ENCODE measurements at regions not wholly inside any gene's neighbourhood (a gene's known extent, or its start where the extent isn't known, plus 50 kb on each side); places are given as distances from the start of the nearest gene placed in this dataset.

- TF ChIP-seq, protein P1, sequence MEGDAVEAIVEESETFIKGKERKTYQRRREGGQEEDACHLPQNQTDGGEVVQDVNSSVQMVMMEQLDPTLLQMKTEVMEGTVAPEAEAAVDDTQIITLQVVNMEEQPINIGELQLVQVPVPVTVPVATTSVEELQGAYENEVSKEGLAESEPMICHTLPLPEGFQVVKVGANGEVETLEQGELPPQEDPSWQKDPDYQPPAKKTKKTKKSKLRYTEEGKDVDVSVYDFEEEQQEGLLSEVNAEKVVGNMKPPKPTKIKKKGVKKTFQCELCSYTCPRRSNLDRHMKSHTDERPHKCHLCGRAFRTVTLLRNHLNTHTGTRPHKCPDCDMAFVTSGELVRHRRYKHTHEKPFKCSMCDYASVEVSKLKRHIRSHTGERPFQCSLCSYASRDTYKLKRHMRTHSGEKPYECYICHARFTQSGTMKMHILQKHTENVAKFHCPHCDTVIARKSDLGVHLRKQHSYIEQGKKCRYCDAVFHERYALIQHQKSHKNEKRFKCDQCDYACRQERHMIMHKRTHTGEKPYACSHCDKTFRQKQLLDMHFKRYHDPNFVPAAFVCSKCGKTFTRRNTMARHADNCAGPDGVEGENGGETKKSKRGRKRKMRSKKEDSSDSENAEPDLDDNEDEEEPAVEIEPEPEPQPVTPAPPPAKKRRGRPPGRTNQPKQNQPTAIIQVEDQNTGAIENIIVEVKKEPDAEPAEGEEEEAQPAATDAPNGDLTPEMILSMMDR (IDR thresholded peaks at IDR 0.05; ENCODE audit: extremely low read depth, insufficient read depth, missing control alignments): no peak
- in situ Hi-C loops (cut with MboI; ENCODE audit: low pct_unique_long_range_greater_than_20kb, low sequenced_read_pairs, unreplicated experiment): no loop called here
- no peak for DNase-seq (ENCODE audit: low spot score)
These were observed 713.4 kb downstream of the EFNA5 start for GRCh38 chr5:106957336-106957735.

GRCh38 chr5:106956886-106957285, 713.9 kb downstream of the EFNA5 start:
- in situ Hi-C loops (cut with MboI; ENCODE audit: low pct_unique_long_range_greater_than_20kb, low sequenced_read_pairs, unreplicated experiment): no loop called here
- no peak for DNase-seq (ENCODE audit: low spot score)
- TF ChIP-seq, protein P1 (IDR thresholded peaks at IDR 0.05; ENCODE audit: extremely low read depth, insufficient read depth, missing control alignments): no peak

- DNase-seq (ENCODE audit: low spot score): no peak
- TF ChIP-seq, protein P1 (IDR thresholded peaks at IDR 0.05; ENCODE audit: extremely low read depth, insufficient read depth, missing control alignments): no peak
- in situ Hi-C loops (cut with MboI; ENCODE audit: low pct_unique_long_range_greater_than_20kb, low sequenced_read_pairs, unreplicated experiment): no loop called here
These were observed 714.5 kb downstream of the EFNA5 start for GRCh38 chr5:106956187-106956586.

DNA sequence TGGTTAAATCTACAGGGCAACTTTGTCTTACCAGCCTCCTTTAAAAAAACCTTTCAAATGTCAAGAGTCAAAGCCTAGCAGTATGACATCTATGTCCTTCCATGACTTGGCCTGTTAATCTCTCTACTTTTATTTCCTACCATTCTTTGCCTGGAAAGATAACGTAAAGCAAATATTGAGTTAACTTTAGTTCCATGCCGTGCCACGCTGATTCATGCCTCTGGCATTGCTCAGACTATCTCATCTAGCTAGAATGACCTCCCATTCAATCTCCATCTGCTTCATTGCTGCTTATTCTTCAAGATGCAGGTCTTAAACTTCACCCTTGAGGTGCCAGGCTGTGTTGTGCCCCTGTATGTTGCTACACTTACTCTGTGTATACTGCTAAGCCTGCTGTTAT, 729.8 kb downstream of the EFNA5 start:
- TF ChIP-seq, protein P1 (IDR thresholded peaks at IDR 0.05; ENCODE audit: extremely low read depth, insufficient read depth, missing control alignments): no peak
- no peak for DNase-seq (ENCODE audit: low spot score)
- in situ Hi-C loops (cut with MboI; ENCODE audit: low pct_unique_long_range_greater_than_20kb, low sequenced_read_pairs, unreplicated experiment): no loop called here

DNA sequence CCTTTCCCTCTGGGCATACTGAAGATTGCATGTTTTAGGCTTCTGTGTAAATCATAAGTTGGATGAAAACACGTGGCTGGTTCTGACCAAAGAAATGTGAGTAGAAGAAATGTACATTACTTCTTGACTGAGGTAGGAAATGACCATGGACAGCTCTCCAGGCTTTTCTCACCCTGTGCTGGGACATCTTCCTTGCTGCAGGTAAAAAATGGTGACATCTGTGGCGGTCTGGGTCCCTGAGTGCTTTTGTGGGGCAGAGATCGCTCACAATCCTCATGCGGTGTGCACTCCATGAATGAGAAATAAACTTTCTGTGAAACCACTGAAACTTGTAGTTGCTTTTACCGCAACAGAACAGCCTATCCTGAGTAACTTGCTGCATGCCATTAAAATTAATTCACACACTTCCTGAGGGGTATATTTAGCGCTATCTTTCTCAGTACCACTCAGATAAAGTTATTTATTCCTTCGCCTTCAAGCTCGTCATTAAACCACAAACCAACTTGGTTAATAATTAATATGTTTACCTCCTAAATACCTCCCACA, 730.4 kb downstream of the EFNA5 start:
- DNase-seq (ENCODE audit: low spot score): no peak
- in situ Hi-C loops (cut with MboI; ENCODE audit: low pct_unique_long_range_greater_than_20kb, low sequenced_read_pairs, unreplicated experiment): no loop called here
- TF ChIP-seq, protein P1 (IDR thresholded peaks at IDR 0.05; ENCODE audit: extremely low read depth, insufficient read depth, missing control alignments): no peak

DNA sequence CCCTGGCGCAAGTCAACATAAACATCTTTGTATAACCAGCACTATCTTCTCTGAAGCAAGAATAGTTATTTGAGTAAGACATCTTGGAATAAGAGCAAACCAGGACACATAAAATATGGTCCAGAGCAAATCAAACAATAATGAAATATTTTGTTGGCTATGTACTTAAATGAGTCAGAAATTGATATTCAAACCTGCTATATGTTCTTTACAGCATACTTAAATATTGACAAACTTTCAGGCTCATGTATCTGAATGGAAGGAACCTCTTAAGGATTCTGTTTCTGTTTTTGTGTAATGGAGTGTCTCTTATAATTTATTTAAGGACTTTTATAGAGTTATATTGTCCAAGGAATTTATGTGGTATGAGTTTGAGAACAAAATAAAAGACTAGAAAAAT, 747.3 kb downstream of the EFNA5 start:
- no peak for DNase-seq (ENCODE audit: low spot score)
- TF ChIP-seq, protein P1 (IDR thresholded peaks at IDR 0.05; ENCODE audit: extremely low read depth, insufficient read depth, missing control alignments): no peak
- in situ Hi-C loops (cut with MboI; ENCODE audit: low pct_unique_long_range_greater_than_20kb, low sequenced_read_pairs, unreplicated experiment): no loop called here

DNA sequence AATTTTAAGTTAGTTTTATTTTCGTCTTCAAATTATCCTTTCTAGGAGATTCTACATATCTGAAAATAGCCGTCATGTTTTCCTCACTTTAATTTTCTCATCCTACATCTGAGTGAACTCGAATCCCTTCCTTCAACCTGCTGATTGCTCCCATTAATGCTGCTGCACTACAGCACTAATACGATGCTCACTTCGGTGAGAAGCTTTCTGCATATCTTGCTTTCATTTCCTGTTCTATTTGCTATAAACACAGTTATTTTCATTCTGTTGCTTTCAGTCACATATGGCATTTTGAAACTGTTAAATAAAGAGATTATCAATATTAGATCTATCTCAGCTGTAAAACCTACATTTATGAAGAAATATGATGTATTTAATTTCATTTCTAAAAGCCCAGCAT, 749.2 kb downstream of the EFNA5 start:
- DNase-seq (ENCODE audit: low spot score): no peak
- in situ Hi-C loops (cut with MboI; ENCODE audit: low pct_unique_long_range_greater_than_20kb, low sequenced_read_pairs, unreplicated experiment): no loop called here
- TF ChIP-seq, protein P1 (IDR thresholded peaks at IDR 0.05; ENCODE audit: extremely low read depth, insufficient read depth, missing control alignments): no peak
